ENCODE measurements at regions not wholly inside any gene's neighbourhood (a gene's known extent, or its start where the extent isn't known, plus 50 kb on each side); places are given as distances from the start of the nearest gene placed in this dataset.
"Not testable (repeated sequence)": the region's sequence is repeated elsewhere in the genome, so short reads cannot be mapped to it uniquely, and the experiment has no call there.

GRCh38 chr4:1589098-1589497, 95.0 kb downstream of the FAM53A start:
- DNase-seq: no peak

- no peak for DNase-seq
These were observed 95.8 kb downstream of the FAM53A start for GRCh38 chr4:1588306-1588705.

- DNase-seq: no peak
These were observed 99.6 kb downstream of the FAM53A start for GRCh38 chr4:1584498-1584897.

GRCh38 chr4:1583859-1584258, 100.3 kb downstream of the FAM53A start:
- no peak for DNase-seq

- no peak for DNase-seq
These were observed 100.9 kb downstream of the FAM53A start for GRCh38 chr4:1583051-1583785.

- no peak for DNase-seq
These were observed 101.9 kb downstream of the FAM53A start for GRCh38 chr4:1582227-1582626.

GRCh38 chr4:1581164-1581894, 102.8 kb downstream of the FAM53A start:
- DNase-seq: peak; percentile 98

GRCh38 chr4:1580692-1581012, 103.5 kb downstream of the FAM53A start:
- DNase-seq: not testable (repeated sequence)

GRCh38 chr4:1579901-1580691, 104.0 kb downstream of the FAM53A start:
- peak; percentile 97 for DNase-seq

- peak; percentile 92 for DNase-seq
These were observed 104.9 kb downstream of the FAM53A start for GRCh38 chr4:1579001-1579900.

- peak; percentile 53 for DNase-seq
These were observed 105.8 kb downstream of the FAM53A start for GRCh38 chr4:1578251-1578773.

- DNase-seq: no peak
These were observed 106.3 kb downstream of the FAM53A start for GRCh38 chr4:1577822-1578217.

- no peak for DNase-seq
These were observed 106.9 kb downstream of the FAM53A start for GRCh38 chr4:1576961-1577821.

- DNase-seq: no peak
These were observed 107.7 kb downstream of the FAM53A start for GRCh38 chr4:1576304-1576960.

- no peak for DNase-seq
These were observed 108.5 kb downstream of the FAM53A start for GRCh38 chr4:1575418-1576303.

- no peak for DNase-seq
These were observed 109.3 kb downstream of the FAM53A start for GRCh38 chr4:1574601-1575417.

GRCh38 chr4:1573830-1574459, 110.2 kb downstream of the FAM53A start:
- no peak for DNase-seq

GRCh38 chr4:1572964-1573720, 111.0 kb downstream of the FAM53A start:
- DNase-seq: no peak
